HEK293T (cell line): ENCODE measurements at regions not wholly inside any gene's neighbourhood (a gene's known extent, or its start where the extent isn't known, plus 50 kb on each side); places are given as distances from the start of the nearest gene placed in this dataset.

Experiments
- CTCF ChIA-PET: fragments of 350-600 bp; formaldehyde crosslinking; extraction: SDS; loops from one replicate; lab custom pipeline; 2021; ENCODE audit warnings: antibody characterized with exemption, inconsistent platforms; lab: Yijun Ruan, JAX
- POLR2A ChIA-PET: fragments of 350-600 bp; formaldehyde crosslinking; extraction: SDS; loops from one replicate; lab custom pipeline; 2020; ENCODE audit warnings: antibody characterized with exemption, inconsistent platforms; lab: Yijun Ruan, JAX
- DNase-seq: peaks from one replicate; pipeline ENCODE4 v3.0.0; 2012; ENCODE audit warnings: mixed read lengths; ENCODE audit errors: extremely low spot score
- ARNT ChIP-seq: fragments of 450-650 bp; IDR thresholded peaks from 2 replicates; pipeline ENCODE4 v1.6.1; 2017; ENCODE audit warnings: mild to moderate bottlenecking
- BHLHE40 ChIP-seq: fragments of 450-650 bp; IDR thresholded peaks from 2 replicates; pipeline ENCODE4 v1.6.1; 2016; ENCODE audit warnings: mild to moderate bottlenecking, moderate library complexity, borderline replicate concordance
- CTBP1 ChIP-seq: fragments of 450-650 bp; IDR thresholded peaks from 2 replicates; pipeline ENCODE4 v1.6.1; 2016; ENCODE audit warnings: borderline replicate concordance
- ELF4 ChIP-seq: fragments of 450-650 bp; IDR thresholded peaks from 2 replicates; pipeline ENCODE4 v1.6.1; 2017; ENCODE audit warnings: antibody characterized with exemption
- FOXA1 ChIP-seq: fragments of 450-650 bp; IDR thresholded peaks from 2 replicates; pipeline ENCODE4 v1.6.1; 2016; ENCODE audit warnings: mild to moderate bottlenecking
- FOXK2 ChIP-seq: fragments of 450-650 bp; IDR thresholded peaks from 2 replicates; pipeline ENCODE4 v1.6.1; 2016; ENCODE audit warnings: mild to moderate bottlenecking
- FOXM1 ChIP-seq: fragments of 450-650 bp; IDR thresholded peaks from 2 replicates; pipeline ENCODE4 v1.6.1; 2017; ENCODE audit warnings: mild to moderate bottlenecking, borderline replicate concordance
- HDGF ChIP-seq: fragments of 450-650 bp; IDR thresholded peaks from 2 replicates; pipeline ENCODE4 v1.6.1; 2017; ENCODE audit warnings: antibody characterized with exemption, borderline replicate concordance
- L3MBTL2 ChIP-seq: fragments of 450-650 bp; conservative IDR thresholded peaks from 2 replicates; pipeline ENCODE4 v1.6.1; 2016; ENCODE audit warnings: mild to moderate bottlenecking
- LEF1 ChIP-seq: fragments of 450-650 bp; IDR thresholded peaks from 2 replicates; pipeline ENCODE4 v1.6.1; 2017; ENCODE audit warnings: mild to moderate bottlenecking, borderline replicate concordance
- NFRKB ChIP-seq: fragments of 450-650 bp; IDR thresholded peaks from 2 replicates; pipeline ENCODE4 v1.6.1; 2016; ENCODE audit warnings: mild to moderate bottlenecking, moderate library complexity
- SP1 ChIP-seq: fragments of 450-650 bp; IDR thresholded peaks from 2 replicates; pipeline ENCODE4 v1.6.1; 2017
- SUZ12 ChIP-seq: fragments of 450-650 bp; IDR thresholded peaks from 2 replicates; pipeline ENCODE4 v1.6.1; 2016; ENCODE audit warnings: mild to moderate bottlenecking
- TARDBP ChIP-seq: fragments of 450-650 bp; IDR thresholded peaks from 2 replicates; pipeline ENCODE4 v1.6.1; 2016
- ZNF384 ChIP-seq: fragments of 450-650 bp; IDR thresholded peaks from 2 replicates; pipeline ENCODE4 v1.6.1; 2016
- TF ChIP-seq, protein P1 (sequence below): fragments of 450-650 bp; IDR thresholded peaks from 2 replicates; pipeline ENCODE4 v1.6.1; 2016

DNA sequence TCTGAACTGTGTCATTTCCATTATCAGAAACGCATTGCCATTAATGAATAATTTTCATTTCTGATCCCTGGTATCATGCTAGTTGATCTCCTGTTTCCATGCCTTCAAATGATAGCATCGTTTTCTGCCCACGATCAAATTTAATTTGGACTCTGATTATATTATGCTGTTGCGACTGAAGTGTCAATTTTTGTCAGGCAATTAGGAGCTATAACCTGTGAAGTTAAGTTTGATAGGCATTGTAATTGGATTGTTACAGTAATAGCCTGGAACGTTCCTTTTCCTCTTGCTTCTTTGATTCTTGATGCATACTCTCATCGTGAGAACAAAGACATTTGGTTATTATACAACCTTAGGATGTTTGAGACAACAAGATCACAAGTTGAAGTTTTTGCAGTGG, 356.3 kb downstream of the VRK1 start:
- DNase-seq, result no peak
- ChIA-PET POLR2A (no interaction called here), CTCF (interaction anchor here (0.6 kb wide), 1 partner anchor 487 kb away, joined by 3 read pairs; no protein-coding TSS in a partner anchor)
- no peak for TF ChIP-seq L3MBTL2

- CTCF ChIA-PET, result interaction anchor here (0.7 kb wide), 1 partner anchor 217 kb away, joined by 6 read pairs; no protein-coding TSS in a partner anchor
- TF ChIP-seq CTBP1 (no peak), LEF1 (no peak), ARNT (no peak), SP1 (no peak), FOXM1 (no peak), ELF4 (no peak), HDGF (no peak), L3MBTL2 (no peak), NFRKB (no peak), FOXA1 (no peak), ZNF384 (no peak), TARDBP (no peak), SUZ12 (no peak), FOXK2 (no peak), BHLHE40 (no peak)
- TF ChIP-seq, protein P1, sequence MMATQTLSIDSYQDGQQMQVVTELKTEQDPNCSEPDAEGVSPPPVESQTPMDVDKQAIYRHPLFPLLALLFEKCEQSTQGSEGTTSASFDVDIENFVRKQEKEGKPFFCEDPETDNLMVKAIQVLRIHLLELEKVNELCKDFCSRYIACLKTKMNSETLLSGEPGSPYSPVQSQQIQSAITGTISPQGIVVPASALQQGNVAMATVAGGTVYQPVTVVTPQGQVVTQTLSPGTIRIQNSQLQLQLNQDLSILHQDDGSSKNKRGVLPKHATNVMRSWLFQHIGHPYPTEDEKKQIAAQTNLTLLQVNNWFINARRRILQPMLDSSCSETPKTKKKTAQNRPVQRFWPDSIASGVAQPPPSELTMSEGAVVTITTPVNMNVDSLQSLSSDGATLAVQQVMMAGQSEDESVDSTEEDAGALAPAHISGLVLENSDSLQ, result no peak
- DNase-seq, result no peak
- POLR2A ChIA-PET, result no interaction called here
Measured at GRCh38 chr14:97155320-97155719, 358.1 kb downstream of the VRK1 start.

DNA sequence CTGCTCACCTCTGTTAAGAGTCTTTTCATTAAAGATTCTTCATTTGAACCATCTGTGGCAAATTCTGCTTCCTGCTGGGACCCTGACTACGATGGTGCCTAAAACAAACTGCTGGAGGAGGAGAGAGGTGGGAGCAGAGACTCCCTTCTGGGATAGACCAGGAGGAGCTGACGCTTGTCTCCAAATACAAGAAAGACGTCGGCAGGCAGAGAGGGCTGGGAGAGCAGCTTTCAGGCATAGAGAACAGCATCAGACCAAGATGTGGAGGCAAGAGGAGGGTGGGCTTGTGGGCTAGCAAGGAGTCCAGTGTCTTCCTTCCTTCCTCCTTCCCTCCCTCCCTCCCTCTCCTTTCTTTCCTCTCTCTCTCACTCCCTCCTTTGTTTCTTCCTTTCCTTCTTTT, 358.6 kb downstream of the VRK1 start:
- ChIA-PET CTCF (no interaction called here), POLR2A (no interaction called here)
- TF ChIP-seq HDGF (no peak), L3MBTL2 (no peak), FOXA1 (no peak), TARDBP (no peak), FOXK2 (no peak), CTBP1 (no peak), SP1 (no peak), SUZ12 (no peak), BHLHE40 (no peak), ZNF384 (no peak), FOXM1 (no peak), ARNT (no peak), NFRKB (no peak), ELF4 (no peak), LEF1 (no peak)
- TF ChIP-seq, protein P1, result no peak
- DNase-seq, result no peak

GRCh38 chr14:97156705-97157104, 359.5 kb downstream of the VRK1 start:
- ChIA-PET CTCF (no interaction called here), POLR2A (no interaction called here)
- DNase-seq, result no peak
- TF ChIP-seq FOXK2 (no peak), TARDBP (no peak), L3MBTL2 (no peak)
- TF ChIP-seq, protein P1, result no peak

- TF ChIP-seq BHLHE40, result no peak
- no peak for TF ChIP-seq TARDBP
- TF ChIP-seq FOXK2, result no peak
- TF ChIP-seq SP1, result no peak
- no peak for TF ChIP-seq CTBP1
- no peak for TF ChIP-seq L3MBTL2
- no peak for TF ChIP-seq FOXM1
- TF ChIP-seq ELF4, result no peak
- TF ChIP-seq ARNT, result no peak
- TF ChIP-seq LEF1, result no peak
- TF ChIP-seq HDGF, result no peak
- TF ChIP-seq, protein P1, result no peak
- CTCF ChIA-PET, result interaction anchor here (0.6 kb wide), 1 partner anchor 540 kb away, joined by 3 read pairs; no protein-coding TSS in a partner anchor
- no peak for DNase-seq
- POLR2A ChIA-PET, result no interaction called here
Measured at GRCh38 chr14:97158102-97158501, 360.9 kb downstream of the VRK1 start.

GRCh38 chr14:97159124-97159523, 361.9 kb downstream of the VRK1 start:
- TF ChIP-seq TARDBP, result no peak
- TF ChIP-seq SUZ12, result no peak
- TF ChIP-seq ARNT, result no peak
- no peak for TF ChIP-seq BHLHE40
- TF ChIP-seq FOXA1, result no peak
- TF ChIP-seq FOXM1, result no peak
- no peak for TF ChIP-seq LEF1
- no peak for TF ChIP-seq L3MBTL2
- no peak for TF ChIP-seq ZNF384
- no peak for TF ChIP-seq SP1
- TF ChIP-seq ELF4, result no peak
- TF ChIP-seq NFRKB, result no peak
- TF ChIP-seq, protein P1, result no peak
- no peak for TF ChIP-seq CTBP1
- TF ChIP-seq HDGF, result no peak
- no peak for TF ChIP-seq FOXK2
- DNase-seq, result no peak
- POLR2A ChIA-PET, result no interaction called here
- CTCF ChIA-PET, result interaction anchor here (0.7 kb wide), 1 partner anchor 39 kb away, joined by 3 read pairs; no protein-coding TSS in a partner anchor
